B cell (primary cell): ENCODE measurements at regions not wholly inside any gene's neighbourhood (a gene's known extent, or its start where the extent isn't known, plus 50 kb on each side); places are given as distances from the start of the nearest gene placed in this dataset.

Experiments
- ATAC-seq: fragments of 200-7000 bp; cut with Tn5 transposase; one replicate; pipeline ENCODE4 v1.10.0; 2021; ENCODE audit warnings: low read depth, mild to moderate bottlenecking, moderate number of reproducible peaks, moderate library complexity
- CTCF ChIA-PET: fragments of 350-600 bp; sonication (Branson Sonifier 250); formaldehyde crosslinking; loops from one replicate; lab custom pipeline; 2021; ENCODE audit warnings: antibody characterized with exemption, inconsistent platforms; lab: Charles Lee
- POLR2A ChIA-PET: fragments of 350-600 bp; sonication (Branson Sonifier 250); formaldehyde crosslinking; loops from one replicate; lab custom pipeline; 2021; ENCODE audit warnings: antibody characterized with exemption; lab: Charles Lee
- DNase-seq: peaks from one replicate; pipeline ENCODE4 v3.0.0; 2013
- H2AFZ ChIP-seq: 2 replicates; pipeline ENCODE4 v1.6.1; 2012; ENCODE audit warnings: mild to moderate bottlenecking, low read depth, low read length; ENCODE audit not compliant: insufficient read depth, poor library complexity, severe bottlenecking
- H3K27ac ChIP-seq, 2 donors: 1 replicate in 1 of 2; 2 replicates in 1 of 2; pipeline ENCODE4 v1.5.1; 2012 to 2013; ENCODE audit warnings: low read length in 2 of 2, mild to moderate bottlenecking in 2 of 2, moderate library complexity in 1 of 2
- H3K27me3 ChIP-seq, 4 experiments: fragments of 200-600 bp in 1 of 4; sonication (generic) in 1 of 4; replicated peaks in 1 of 4; 1 replicate in 2 of 4; 2 replicates in 2 of 4; pipeline versions ENCODE4 v1.6.1 to v1.7.0; 2013 to 2016; ENCODE audit warnings: low read length in 3 of 4, mild to moderate bottlenecking in 2 of 4, mixed read lengths in 1 of 4, moderate library complexity in 1 of 4; ENCODE audit not compliant: insufficient read depth in 4 of 4, control insufficient read depth in 3 of 4; ENCODE audit errors: control extremely low read depth in 1 of 4
- H3K36me3 ChIP-seq, 2 experiments: replicated peaks in 1 of 2; 1 replicate in 1 of 2; 2 replicates in 1 of 2; pipeline versions ENCODE4 v1.6.1 to v1.7.1; 2013; ENCODE audit warnings: low read length in 1 of 2; ENCODE audit not compliant: insufficient read depth in 2 of 2, control insufficient read depth in 1 of 2; ENCODE audit errors: control extremely low read depth in 1 of 2, extremely low read depth in 1 of 2
- H3K4me1 ChIP-seq, 2 donors: fragments of 200-600 bp in 1 of 2; sonication (generic) in 1 of 2; 1 replicate in 1 of 2; 2 replicates in 1 of 2; pipeline versions ENCODE4 v1.5.1 to v1.6.1; 2013 to 2017; ENCODE audit warnings: low read length in 2 of 2; ENCODE audit not compliant: control insufficient read depth in 2 of 2, insufficient read depth in 2 of 2
- H3K4me2 ChIP-seq: replicated peaks from 2 replicates; pipeline ENCODE3; 2012; ENCODE audit warnings: mild to moderate bottlenecking, low read depth, low read length; ENCODE audit not compliant: poor library complexity, severe bottlenecking
- H3K4me3 ChIP-seq, 5 experiments: fragments of 200-600 bp in 1 of 5; sonication (generic) in 1 of 5; 1 replicate in 3 of 5; 2 replicates in 2 of 5; pipeline versions ENCODE4 v1.5.1 to v1.7.0; 2011 to 2016; ENCODE audit warnings: low read length in 4 of 5, mild to moderate bottlenecking in 4 of 5, low read depth in 2 of 5, control low read depth in 1 of 5, moderate library complexity in 1 of 5; ENCODE audit not compliant: insufficient read depth in 1 of 5; ENCODE audit errors: control extremely low read depth in 1 of 5, extremely low read depth in 1 of 5
- H3K79me2 ChIP-seq: fragments of 200-600 bp; sonication (generic); one replicate; pipeline ENCODE4 v1.6.0; 2016; ENCODE audit warnings: low read length; ENCODE audit not compliant: control insufficient read depth, insufficient read depth
- H3K9ac ChIP-seq: fragments of 200-600 bp; sonication (generic); 2 replicates; pipeline ENCODE4 v1.6.1; 2017; ENCODE audit warnings: mild to moderate bottlenecking, low read length, moderate library complexity
- H3K9me3 ChIP-seq, 3 donors: one replicate each; pipeline versions ENCODE4 v1.6.1 to v1.7.1; 2013; ENCODE audit warnings: low read length in 2 of 3; ENCODE audit not compliant: control insufficient read depth in 2 of 3, insufficient read depth in 1 of 3; ENCODE audit errors: control extremely low read depth in 1 of 3
- H4K20me1 ChIP-seq: 2 replicates; pipeline ENCODE4 v1.6.0; 2012; ENCODE audit warnings: mild to moderate bottlenecking, low read length; ENCODE audit not compliant: insufficient read depth, control insufficient read depth, poor library complexity, severe bottlenecking
- H3K27ac Mint-ChIP-seq: one replicate; pipeline ENCODE4 v1.8.0; 2021; ENCODE audit warnings: mixed read lengths
- H3K27me3 Mint-ChIP-seq: one replicate; pipeline ENCODE4 v1.8.0; 2021; ENCODE audit warnings: mixed read lengths
- H3K4me1 Mint-ChIP-seq: one replicate; pipeline ENCODE4 v1.8.0; 2021; ENCODE audit warnings: mixed read lengths
- H3K4me3 Mint-ChIP-seq: one replicate; pipeline ENCODE4 v1.8.0; 2021; ENCODE audit warnings: mixed read lengths
- H3K9me3 Mint-ChIP-seq: one replicate; pipeline ENCODE4 v1.8.0; 2022; ENCODE audit warnings: mixed read lengths; ENCODE audit not compliant: insufficient read depth
- EZH2 ChIP-seq: IDR thresholded peaks from 2 replicates; pipeline ENCODE4 v1.6.1; 2012; ENCODE audit warnings: borderline replicate concordance, low read depth, mild to moderate bottlenecking, moderate library complexity, low read length; ENCODE audit not compliant: insufficient read depth, poor library complexity, severe bottlenecking
- WGBS: methylation state at CpG from one replicate; pipeline ENCODE4 v1.1.5; 2013; ENCODE audit warnings: missing lambda C conversion rate; ENCODE audit not compliant: insufficient coverage; 5-methylcytosine and 5-hydroxymethylcytosine counted together
- intact Hi-C: fragments of 100-400 bp; cut with micrococcal nuclease; formaldehyde crosslinking; loops from one replicate; pipeline ENCODE4 v1.10.0; 2022
- TF ChIP-seq, protein P1 (sequence below): fragments of 200-600 bp; IDR thresholded peaks from one replicate; pipeline ENCODE4 v1.8.0; 2022; ENCODE audit warnings: antibody characterized with exemption, mild to moderate bottlenecking

DNA sequence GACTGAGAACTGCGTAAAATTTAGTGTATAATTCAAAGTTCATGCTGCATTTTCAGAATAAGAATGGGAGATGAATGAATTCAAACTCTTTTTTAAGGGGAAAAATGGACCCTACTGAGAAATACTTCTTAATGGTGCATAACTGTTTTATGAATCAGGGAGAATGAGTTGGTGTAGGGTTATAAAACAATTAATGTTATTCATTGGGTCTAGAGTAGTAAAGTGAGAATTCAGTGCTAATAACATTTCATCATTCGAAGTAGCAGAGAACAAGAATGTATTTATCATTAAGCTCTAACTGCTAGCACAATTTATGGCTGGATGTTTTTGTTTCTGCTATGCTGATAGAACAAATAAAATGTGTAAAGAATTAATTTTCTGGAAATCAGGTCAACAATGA, 310.2 kb downstream of the SLITRK5 start:
- Mint-ChIP-seq H3K4me1 (no peaks in the 10 kb centered on the region), H3K9me3 (no peaks in the 10 kb centered on the region), H3K27ac (no peak overlapping the region), H3K27me3 (no peaks in the 10 kb centered on the region), H3K4me3 (no peak overlapping the region)
- H3K4me2 ChIP-seq: no peak overlapping the region
- no peaks in the 10 kb centered on the region for H3K4me1 ChIP-seq
- no peaks in the 10 kb centered on the region for H3K36me3 ChIP-seq
- no peak overlapping the region for H3K4me3 ChIP-seq
- DNase-seq (no peak), ATAC-seq (no peak)
- H3K9me3 ChIP-seq: peaks cover 0 to 7% (median 0%) of the 10 kb centered on the region in 3 donors
- no peaks in the 10 kb centered on the region for H4K20me1 ChIP-seq
- H3K79me2 ChIP-seq: no peaks in the 10 kb centered on the region
- no peak overlapping the region for H3K9ac ChIP-seq
- TF ChIP-seq, protein P1, sequence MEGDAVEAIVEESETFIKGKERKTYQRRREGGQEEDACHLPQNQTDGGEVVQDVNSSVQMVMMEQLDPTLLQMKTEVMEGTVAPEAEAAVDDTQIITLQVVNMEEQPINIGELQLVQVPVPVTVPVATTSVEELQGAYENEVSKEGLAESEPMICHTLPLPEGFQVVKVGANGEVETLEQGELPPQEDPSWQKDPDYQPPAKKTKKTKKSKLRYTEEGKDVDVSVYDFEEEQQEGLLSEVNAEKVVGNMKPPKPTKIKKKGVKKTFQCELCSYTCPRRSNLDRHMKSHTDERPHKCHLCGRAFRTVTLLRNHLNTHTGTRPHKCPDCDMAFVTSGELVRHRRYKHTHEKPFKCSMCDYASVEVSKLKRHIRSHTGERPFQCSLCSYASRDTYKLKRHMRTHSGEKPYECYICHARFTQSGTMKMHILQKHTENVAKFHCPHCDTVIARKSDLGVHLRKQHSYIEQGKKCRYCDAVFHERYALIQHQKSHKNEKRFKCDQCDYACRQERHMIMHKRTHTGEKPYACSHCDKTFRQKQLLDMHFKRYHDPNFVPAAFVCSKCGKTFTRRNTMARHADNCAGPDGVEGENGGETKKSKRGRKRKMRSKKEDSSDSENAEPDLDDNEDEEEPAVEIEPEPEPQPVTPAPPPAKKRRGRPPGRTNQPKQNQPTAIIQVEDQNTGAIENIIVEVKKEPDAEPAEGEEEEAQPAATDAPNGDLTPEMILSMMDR: no peak
- no peak for TF ChIP-seq EZH2
- intact Hi-C loops: no loop called here
- POLR2A ChIA-PET: no interaction called here
- no peaks in the 10 kb centered on the region for H3K27me3 ChIP-seq
- CTCF ChIA-PET: no interaction called here
- H2AFZ ChIP-seq: no peak overlapping the region
- H3K27ac ChIP-seq: no peak overlapping the region
- no CpG with 5 or more reads among the region's 2 CpGs for WGBS

DNA sequence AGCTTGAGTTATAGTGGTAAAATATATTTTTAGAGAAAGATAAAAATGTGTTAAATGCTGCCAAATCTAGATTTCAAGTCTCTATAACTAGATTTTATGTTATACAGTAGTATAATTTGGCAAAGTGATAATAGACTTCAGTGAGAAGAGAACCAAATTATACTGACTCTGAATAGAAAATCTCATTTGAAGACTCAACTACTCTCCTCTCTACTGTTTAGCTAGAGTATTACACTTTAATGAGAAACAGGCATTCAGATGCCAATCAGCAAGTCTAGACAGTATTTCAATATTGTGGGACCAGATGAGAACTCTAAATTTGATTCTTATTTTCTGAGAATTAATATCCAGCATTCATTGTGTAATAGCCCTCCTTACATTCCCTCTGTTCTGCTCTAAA, 311.2 kb downstream of the SLITRK5 start:
- H3K9me3 Mint-ChIP-seq: no peaks in the 10 kb centered on the region
- H2AFZ ChIP-seq: no peak overlapping the region
- POLR2A ChIA-PET: no interaction called here
- no peaks in the 10 kb centered on the region for H4K20me1 ChIP-seq
- DNase-seq (no peak), ATAC-seq (no peak)
- no peak overlapping the region for H3K4me2 ChIP-seq
- H3K27ac Mint-ChIP-seq: no peak overlapping the region
- no peak overlapping the region for H3K4me3 ChIP-seq
- no peaks in the 10 kb centered on the region for H3K79me2 ChIP-seq
- no peak overlapping the region for H3K9ac ChIP-seq
- no peak overlapping the region for H3K4me3 Mint-ChIP-seq
- H3K27me3 Mint-ChIP-seq: no peaks in the 10 kb centered on the region
- H3K4me1 ChIP-seq: no peaks in the 10 kb centered on the region
- no peak overlapping the region for H3K27ac ChIP-seq
- H3K4me1 Mint-ChIP-seq: no peaks in the 10 kb centered on the region
- H3K27me3 ChIP-seq: no peaks in the 10 kb centered on the region
- no peak for TF ChIP-seq EZH2
- TF ChIP-seq, protein P1: no peak
- CTCF ChIA-PET: no interaction called here
- H3K9me3 ChIP-seq: no peaks in the 10 kb centered on the region
- intact Hi-C loops: no loop called here
- H3K36me3 ChIP-seq: no peaks in the 10 kb centered on the region
